MM.1S (cell line): ENCODE measurements at regions not wholly inside any gene's neighbourhood (a gene's known extent, or its start where the extent isn't known, plus 50 kb on each side); places are given as distances from the start of the nearest gene placed in this dataset.

Experiments
- CTCF ChIP-seq: fragments of 300-600 bp; sonication (generic); IDR thresholded peaks from 2 replicates; pipeline ENCODE4 v1.5.1; 2016; ENCODE audit warnings: antibody characterized with exemption, low read length, mixed read lengths
- EZH2 ChIP-seq: fragments of 300-600 bp; sonication (generic); optimal IDR thresholded peaks from 2 replicates; pipeline ENCODE3; 2017; ENCODE audit warnings: low read depth, mild to moderate bottlenecking, antibody characterized with exemption, low read length, mixed read lengths
- EZH2phosphoT487 ChIP-seq: fragments of 300-600 bp; sonication (generic); IDR thresholded peaks from 2 replicates; pipeline ENCODE4 v1.6.1; 2018; ENCODE audit warnings: antibody characterized with exemption, low read length

- TF ChIP-seq CTCF = no peak
- no peak for TF ChIP-seq EZH2
- TF ChIP-seq EZH2phosphoT487 = no peak
Measured at GRCh38 chr3:187464682-187465081, 96.5 kb downstream of the RTP4 start.
